Muscle layer of duodenum (tissue), 2 donors: ENCODE measurements at regions not wholly inside any gene's neighbourhood (a gene's known extent, or its start where the extent isn't known, plus 50 kb on each side); places are given as distances from the start of the nearest gene placed in this dataset.
"Not testable (repeated sequence)": the region's sequence is repeated elsewhere in the genome, so short reads cannot be mapped to it uniquely, and the experiment has no call there.

Experiments
- H3K27ac ChIP-seq: one replicate; pipeline ENCODE4 v1.7.0; 2013; ENCODE audit warnings: mild to moderate bottlenecking, low read length
- H3K27me3 ChIP-seq: one replicate; pipeline ENCODE4 v1.7.0; 2013; ENCODE audit warnings: low read depth, mild to moderate bottlenecking, control low read depth, low read length
- H3K36me3 ChIP-seq, 2 donors: one replicate each; pipeline ENCODE4 v1.7.0; 2013; ENCODE audit warnings: low read length in 2 of 2, control low read depth in 1 of 2, mild to moderate bottlenecking in 1 of 2; ENCODE audit not compliant: insufficient read depth in 2 of 2, control insufficient read depth in 1 of 2
- H3K4me1 ChIP-seq, 2 donors: one replicate each; pipeline ENCODE4 v1.7.0; 2013; ENCODE audit warnings: low read length in 2 of 2, mild to moderate bottlenecking in 2 of 2, control low read depth in 1 of 2, moderate library complexity in 1 of 2; ENCODE audit not compliant: insufficient read depth in 2 of 2, control insufficient read depth in 1 of 2
- H3K4me3 ChIP-seq, 2 donors: one replicate each; pipeline ENCODE4 v1.7.0; 2013; ENCODE audit warnings: low read length in 2 of 2, low read depth in 1 of 2, mild to moderate bottlenecking in 1 of 2
- H3K9me3 ChIP-seq, 2 donors: one replicate each; pipeline ENCODE4 v1.7.0; 2013; ENCODE audit warnings: low read length in 2 of 2, control low read depth in 1 of 2, mild to moderate bottlenecking in 1 of 2; ENCODE audit not compliant: control insufficient read depth in 1 of 2
- donor health status: healthy.

DNA sequence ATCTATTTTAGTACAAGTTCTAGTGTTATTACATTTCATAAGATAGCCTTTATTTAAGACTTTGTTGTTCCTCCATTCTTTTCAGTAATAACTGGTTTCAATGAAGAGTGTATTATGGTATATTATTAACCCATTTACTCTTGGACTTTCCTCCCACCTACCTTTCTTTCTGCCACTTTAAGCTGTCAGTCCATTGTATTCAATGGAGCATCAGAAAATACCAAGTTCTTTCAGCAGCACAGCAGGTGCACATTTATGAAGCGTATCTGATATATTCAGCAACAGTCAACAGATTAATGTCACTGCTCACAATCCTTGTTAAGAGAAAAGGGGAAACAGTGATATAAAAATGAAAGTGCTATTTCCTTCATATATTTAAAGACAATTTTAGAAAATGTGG is 660.9 kb downstream of the C12orf50 start:
- peaks cover 0 to 4% of the 10 kb centered on the region in 2 donors for H3K9me3 ChIP-seq
- no peak overlapping the region for H3K4me3 ChIP-seq
- H3K4me1 ChIP-seq, result no peaks in the 10 kb centered on the region
- H3K27me3 ChIP-seq, result no peaks in the 10 kb centered on the region
- H3K36me3 ChIP-seq, result no peaks in the 10 kb centered on the region
- no peak overlapping the region for H3K27ac ChIP-seq

DNA sequence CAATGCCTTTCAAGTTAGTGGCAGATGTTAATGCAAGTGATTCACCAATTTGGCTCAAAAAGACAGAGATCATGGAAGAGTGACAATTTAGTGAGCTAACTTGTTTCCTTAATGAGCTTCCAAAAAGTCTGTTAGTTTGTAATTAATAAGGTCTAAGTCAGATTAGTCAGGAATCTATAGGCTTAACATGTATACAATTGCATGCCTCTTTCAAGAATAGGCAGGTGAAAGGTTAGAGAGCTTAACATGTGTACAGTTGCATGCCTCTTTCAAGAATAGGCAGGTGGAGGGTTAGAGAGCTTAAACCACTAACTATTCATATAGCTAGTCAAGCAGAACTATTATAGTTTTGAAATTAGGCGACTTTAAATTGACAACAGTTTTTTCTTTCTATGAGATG is 663.8 kb downstream of the C12orf50 start:
- Histone ChIP-seq H3K9me3 (peaks cover 0 to 5% of the 10 kb centered on the region in 2 donors), H3K36me3 (no peaks in the 10 kb centered on the region), H3K4me3 (no peak overlapping the region), H3K27ac (no peak overlapping the region), H3K4me1 (no peaks in the 10 kb centered on the region), H3K27me3 (no peaks in the 10 kb centered on the region)

GRCh38 chr12:87363497-87364084 is 665.6 kb downstream of the C12orf50 start:
- Histone ChIP-seq H3K9me3 (peaks cover 0 to 5% of the 10 kb centered on the region in 2 donors), H3K4me1 (no peaks in the 10 kb centered on the region), H3K27ac (no peak overlapping the region), H3K4me3 (no peak overlapping the region), H3K36me3 (no peaks in the 10 kb centered on the region), H3K27me3 (no peaks in the 10 kb centered on the region)

GRCh38 chr12:87349681-87350080 is 679.5 kb downstream of the C12orf50 start:
- no peak overlapping the region for H3K4me3 ChIP-seq
- no peaks in the 10 kb centered on the region for H3K9me3 ChIP-seq
- no peaks in the 10 kb centered on the region for H3K36me3 ChIP-seq
- H3K4me1 ChIP-seq, result no peaks in the 10 kb centered on the region
- H3K27ac ChIP-seq, result no peak overlapping the region
- H3K27me3 ChIP-seq, result no peaks in the 10 kb centered on the region

DNA sequence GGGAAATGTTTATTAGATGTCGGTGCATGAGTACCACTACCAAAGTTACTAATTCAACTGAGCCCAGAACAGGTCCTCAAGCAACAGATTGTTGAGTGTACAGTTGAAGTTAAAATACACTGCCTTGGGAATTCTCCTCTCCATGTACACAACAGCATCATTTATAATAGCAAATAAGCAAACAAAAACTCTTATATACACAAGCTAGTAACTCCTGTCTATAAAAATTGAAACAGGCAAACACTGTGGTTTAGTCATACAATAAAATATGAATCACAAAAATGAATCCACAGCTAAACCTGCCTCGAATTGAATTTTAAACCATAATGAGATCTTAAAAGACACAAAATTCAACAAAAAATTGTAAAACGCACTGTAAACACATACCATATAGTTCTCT is 681.1 kb downstream of the C12orf50 start:
- Histone ChIP-seq H3K4me3 (no peak overlapping the region), H3K4me1 (no peaks in the 10 kb centered on the region), H3K27me3 (no peaks in the 10 kb centered on the region), H3K27ac (no peak overlapping the region), H3K36me3 (no peaks in the 10 kb centered on the region), H3K9me3 (no peaks in the 10 kb centered on the region)

- Histone ChIP-seq H3K27me3 (no peaks in the 10 kb centered on the region), H3K27ac (no peak overlapping the region), H3K36me3 (no peaks in the 10 kb centered on the region), H3K9me3 (no peaks in the 10 kb centered on the region), H3K4me3 (no peak overlapping the region), H3K4me1 (no peaks in the 10 kb centered on the region)
These were observed 684.5 kb downstream of the C12orf50 start for GRCh38 chr12:87344699-87345098.

GRCh38 chr12:87338681-87339080 is 690.5 kb downstream of the C12orf50 start:
- no peaks in the 10 kb centered on the region for H3K4me1 ChIP-seq
- H3K27ac ChIP-seq, result no peak overlapping the region
- H3K36me3 ChIP-seq, result no peaks in the 10 kb centered on the region
- no peak overlapping the region for H3K4me3 ChIP-seq
- no peaks in the 10 kb centered on the region for H3K27me3 ChIP-seq
- H3K9me3 ChIP-seq, result no peaks in the 10 kb centered on the region

DNA sequence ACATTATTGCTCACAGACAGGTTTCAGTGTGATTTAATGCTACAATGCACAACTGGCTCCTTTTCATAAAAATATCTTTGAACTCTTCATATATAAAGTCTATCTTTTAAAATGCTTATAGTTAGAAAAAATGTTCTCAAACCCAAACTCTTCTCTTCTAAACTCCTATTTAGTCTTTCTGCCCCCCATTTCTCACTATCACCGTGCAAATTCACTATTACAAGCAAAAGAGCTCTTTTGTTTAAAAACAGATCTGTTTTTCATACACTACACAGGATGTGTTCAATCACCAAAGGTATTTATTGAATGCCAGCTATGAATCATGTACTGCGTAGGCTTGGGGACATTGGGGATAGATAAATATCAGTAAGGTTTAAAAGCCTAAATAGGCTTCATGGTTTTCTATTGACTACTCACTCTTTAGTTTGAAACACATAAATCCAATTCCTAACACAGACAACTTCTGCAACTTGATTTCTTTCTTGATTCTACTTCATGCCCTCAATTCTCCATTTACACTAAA is 692.3 kb downstream of the C12orf50 start:
- H3K27me3 ChIP-seq, result no peaks in the 10 kb centered on the region
- no peaks in the 10 kb centered on the region for H3K4me1 ChIP-seq
- H3K9me3 ChIP-seq, result no peaks in the 10 kb centered on the region
- no peak overlapping the region for H3K4me3 ChIP-seq
- H3K27ac ChIP-seq, result no peak overlapping the region
- H3K36me3 ChIP-seq, result no peaks in the 10 kb centered on the region

- no peak overlapping the region for H3K27ac ChIP-seq
- H3K4me1 ChIP-seq, result no peaks in the 10 kb centered on the region
- no peaks in the 10 kb centered on the region for H3K36me3 ChIP-seq
- no peaks in the 10 kb centered on the region for H3K27me3 ChIP-seq
- H3K9me3 ChIP-seq, result no peaks in the 10 kb centered on the region
- H3K4me3 ChIP-seq, result no peak overlapping the region
These were observed 696.0 kb downstream of the C12orf50 start for GRCh38 chr12:87332987-87333726.

- H3K27ac ChIP-seq, H3K4me3 ChIP-seq, H3K27me3 ChIP-seq, H3K4me1 ChIP-seq, H3K9me3 ChIP-seq, H3K36me3 ChIP-seq: not testable (repeated sequence)
These were observed 699.1 kb downstream of the C12orf50 start for GRCh38 chr12:87330071-87330555.

DNA sequence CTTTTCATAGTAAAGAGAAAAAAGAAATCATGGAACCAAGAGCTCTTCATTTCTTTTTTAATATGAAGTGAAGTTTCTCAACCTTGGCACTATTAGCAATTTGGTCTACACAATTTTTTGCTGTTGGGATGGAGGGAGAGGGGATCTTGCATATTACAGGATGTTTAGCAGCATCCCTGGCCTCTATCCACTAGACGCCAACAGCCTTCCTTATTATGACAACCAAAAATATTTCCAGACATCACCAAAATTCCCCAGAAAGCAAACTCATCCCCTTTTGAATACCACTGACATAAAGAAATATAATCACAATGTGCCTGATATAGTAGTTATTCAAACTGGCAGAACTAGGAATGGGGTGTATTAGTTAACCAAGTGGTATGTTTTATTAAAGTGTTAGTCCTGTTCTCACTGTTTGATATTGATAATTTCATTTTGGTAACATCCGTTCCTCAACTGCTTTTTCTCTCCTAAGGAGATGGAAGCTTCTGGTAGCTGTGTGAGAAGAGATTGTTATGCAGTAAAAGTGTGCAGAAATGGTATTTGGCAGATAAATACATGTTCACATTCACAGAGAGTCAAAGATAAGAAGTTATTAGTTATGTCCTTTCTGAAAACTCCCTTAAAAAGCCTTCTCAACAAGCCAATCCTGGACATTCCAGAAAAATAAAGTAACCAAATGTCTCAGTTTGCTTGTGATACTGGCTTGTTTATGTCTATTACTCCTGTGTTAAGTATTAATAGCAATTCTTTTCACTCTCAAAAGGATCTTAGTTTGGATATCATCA is 699.9 kb downstream of the C12orf50 start:
- H3K4me3 ChIP-seq, result no peak overlapping the region
- no peaks in the 10 kb centered on the region for H3K36me3 ChIP-seq
- H3K4me1 ChIP-seq, result no peaks in the 10 kb centered on the region
- no peaks in the 10 kb centered on the region for H3K9me3 ChIP-seq
- H3K27me3 ChIP-seq, result no peaks in the 10 kb centered on the region
- no peak overlapping the region for H3K27ac ChIP-seq
